Astrocyte of the spinal cord (primary cell): ENCODE measurements at regions not wholly inside any gene's neighbourhood (a gene's known extent, or its start where the extent isn't known, plus 50 kb on each side); places are given as distances from the start of the nearest gene placed in this dataset.

Experiments used
- DNase-seq: peaks from one replicate; pipeline ENCODE4 v3.0.0; 2011; ENCODE audit warnings: low read depth, low spot score
- H3K4me3 ChIP-seq: 2 replicates; pipeline ENCODE4 v1.5.1; 2011; ENCODE audit warnings: low read depth, mild to moderate bottlenecking, low read length, moderate library complexity
- in situ Hi-C: cut with HindIII; loops from 2 replicates; pipeline ENCODE4 v1.10.0; 2017; ENCODE audit warnings: low sequenced_read_pairs
- TF ChIP-seq, protein P1 (sequence below): IDR thresholded peaks from 2 replicates; pipeline ENCODE4 v1.5.1; 2012; ENCODE audit warnings: low read depth, mild to moderate bottlenecking, low read length, inconsistent platforms

DNA sequence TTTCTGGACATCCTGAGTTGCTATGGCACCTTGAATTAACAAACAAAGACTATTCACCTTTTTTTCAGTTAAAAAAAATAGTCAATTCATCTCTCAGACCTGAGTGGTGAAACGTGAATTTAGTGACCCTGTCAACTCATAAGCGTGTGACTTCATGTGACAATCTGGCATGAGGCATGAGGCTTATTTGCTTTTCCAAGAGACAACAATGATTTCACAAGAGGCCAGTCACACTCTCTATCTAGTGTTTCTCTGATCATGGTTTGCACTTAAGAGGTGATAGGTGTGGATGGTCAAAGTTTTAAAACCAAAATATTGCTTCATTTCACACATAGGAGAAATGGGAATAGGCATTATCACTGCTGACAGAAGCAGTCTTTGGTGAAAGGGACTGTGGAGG is 559.6 kb upstream of the ACO1 start:
- DNase-seq = no peak
- in situ Hi-C loops = no loop called here
- TF ChIP-seq, protein P1, sequence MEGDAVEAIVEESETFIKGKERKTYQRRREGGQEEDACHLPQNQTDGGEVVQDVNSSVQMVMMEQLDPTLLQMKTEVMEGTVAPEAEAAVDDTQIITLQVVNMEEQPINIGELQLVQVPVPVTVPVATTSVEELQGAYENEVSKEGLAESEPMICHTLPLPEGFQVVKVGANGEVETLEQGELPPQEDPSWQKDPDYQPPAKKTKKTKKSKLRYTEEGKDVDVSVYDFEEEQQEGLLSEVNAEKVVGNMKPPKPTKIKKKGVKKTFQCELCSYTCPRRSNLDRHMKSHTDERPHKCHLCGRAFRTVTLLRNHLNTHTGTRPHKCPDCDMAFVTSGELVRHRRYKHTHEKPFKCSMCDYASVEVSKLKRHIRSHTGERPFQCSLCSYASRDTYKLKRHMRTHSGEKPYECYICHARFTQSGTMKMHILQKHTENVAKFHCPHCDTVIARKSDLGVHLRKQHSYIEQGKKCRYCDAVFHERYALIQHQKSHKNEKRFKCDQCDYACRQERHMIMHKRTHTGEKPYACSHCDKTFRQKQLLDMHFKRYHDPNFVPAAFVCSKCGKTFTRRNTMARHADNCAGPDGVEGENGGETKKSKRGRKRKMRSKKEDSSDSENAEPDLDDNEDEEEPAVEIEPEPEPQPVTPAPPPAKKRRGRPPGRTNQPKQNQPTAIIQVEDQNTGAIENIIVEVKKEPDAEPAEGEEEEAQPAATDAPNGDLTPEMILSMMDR = no peak
- H3K4me3 ChIP-seq = no peak overlapping the region

DNA sequence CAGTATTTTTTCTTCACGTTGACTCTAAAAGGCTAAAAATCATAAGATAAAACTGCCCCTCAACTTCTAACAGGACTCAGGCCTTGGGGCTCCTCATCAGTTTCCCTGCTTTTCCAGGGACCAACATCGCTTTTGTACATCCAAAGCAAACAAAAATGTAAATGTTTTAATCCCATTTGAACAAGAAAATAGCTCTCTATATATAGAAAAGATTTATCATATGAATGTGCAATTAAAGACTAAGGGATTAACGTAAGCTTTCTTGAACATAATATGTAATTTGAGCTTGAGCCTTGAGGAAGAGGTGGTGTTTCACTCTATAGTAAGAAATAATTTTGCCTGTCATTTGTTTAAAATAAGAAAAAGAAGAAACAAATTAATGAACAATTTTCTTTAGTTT is 547.2 kb upstream of the ACO1 start:
- in situ Hi-C loops = no loop called here
- DNase-seq = no peak
- H3K4me3 ChIP-seq = no peak overlapping the region
- TF ChIP-seq, protein P1 = no peak

DNA sequence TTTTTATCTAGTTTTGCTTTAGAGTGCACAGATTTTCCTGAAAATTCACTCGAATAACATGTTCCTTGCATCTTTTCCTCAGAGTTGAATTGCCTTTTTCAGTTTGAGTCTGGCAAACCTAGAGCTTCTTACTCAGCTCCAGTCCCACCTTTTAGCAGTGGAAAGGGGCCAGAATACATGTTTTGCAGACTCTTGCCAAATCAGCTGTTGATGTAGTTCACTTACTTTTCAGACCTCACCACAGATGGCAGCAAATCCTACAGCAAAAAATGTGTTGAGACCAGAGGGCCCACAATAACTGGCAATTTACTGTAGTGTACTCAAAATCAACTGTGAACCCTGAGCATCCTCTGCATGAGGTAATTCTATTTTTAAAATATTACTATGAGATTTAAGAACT is 545.2 kb upstream of the ACO1 start:
- TF ChIP-seq, protein P1 = no peak
- H3K4me3 ChIP-seq = no peak overlapping the region
- peak; percentile 8 for DNase-seq
- in situ Hi-C loops = no loop called here

DNA sequence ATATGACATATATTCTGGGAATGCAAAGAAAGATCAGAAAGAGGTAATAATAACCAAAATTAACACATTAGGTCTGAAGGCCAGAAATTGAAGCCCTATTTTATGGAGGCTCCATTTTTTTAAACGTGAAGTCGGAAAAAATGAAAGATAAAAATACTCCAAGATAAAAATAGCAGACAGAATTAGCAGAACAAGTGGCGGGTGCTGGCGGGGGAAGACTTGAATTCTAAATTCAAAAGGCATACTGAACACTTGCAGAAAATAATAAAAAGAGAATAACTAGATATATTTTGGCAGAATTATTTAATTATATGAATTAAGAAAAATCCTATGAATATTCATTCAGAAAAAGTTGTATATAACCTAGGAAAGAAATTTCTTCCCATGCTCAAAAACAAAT is 543.7 kb upstream of the ACO1 start:
- DNase-seq = no peak
- no peak overlapping the region for H3K4me3 ChIP-seq
- in situ Hi-C loops = no loop called here
- TF ChIP-seq, protein P1 = no peak

DNA sequence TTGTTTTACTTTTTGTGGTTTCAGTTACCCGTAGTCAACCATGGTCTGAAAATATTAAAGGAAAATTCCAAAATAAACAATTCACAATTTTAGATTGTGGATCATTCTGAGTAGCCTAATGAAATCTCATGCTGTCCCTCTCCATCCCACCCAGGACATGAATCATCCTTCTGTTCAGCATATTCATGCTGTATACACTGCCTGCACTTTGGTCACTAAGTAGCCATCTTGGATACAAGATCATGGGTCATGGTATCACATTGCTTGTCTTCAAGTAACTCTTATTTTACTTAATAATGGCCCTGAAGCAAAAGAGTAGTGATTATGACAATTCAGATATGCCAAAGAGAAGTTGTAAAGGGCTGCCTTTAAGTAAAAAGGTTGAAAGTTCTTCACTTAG is 536.5 kb upstream of the ACO1 start:
- TF ChIP-seq, protein P1 = no peak
- H3K4me3 ChIP-seq = no peak overlapping the region
- in situ Hi-C loops = no loop called here
- no peak for DNase-seq

DNA sequence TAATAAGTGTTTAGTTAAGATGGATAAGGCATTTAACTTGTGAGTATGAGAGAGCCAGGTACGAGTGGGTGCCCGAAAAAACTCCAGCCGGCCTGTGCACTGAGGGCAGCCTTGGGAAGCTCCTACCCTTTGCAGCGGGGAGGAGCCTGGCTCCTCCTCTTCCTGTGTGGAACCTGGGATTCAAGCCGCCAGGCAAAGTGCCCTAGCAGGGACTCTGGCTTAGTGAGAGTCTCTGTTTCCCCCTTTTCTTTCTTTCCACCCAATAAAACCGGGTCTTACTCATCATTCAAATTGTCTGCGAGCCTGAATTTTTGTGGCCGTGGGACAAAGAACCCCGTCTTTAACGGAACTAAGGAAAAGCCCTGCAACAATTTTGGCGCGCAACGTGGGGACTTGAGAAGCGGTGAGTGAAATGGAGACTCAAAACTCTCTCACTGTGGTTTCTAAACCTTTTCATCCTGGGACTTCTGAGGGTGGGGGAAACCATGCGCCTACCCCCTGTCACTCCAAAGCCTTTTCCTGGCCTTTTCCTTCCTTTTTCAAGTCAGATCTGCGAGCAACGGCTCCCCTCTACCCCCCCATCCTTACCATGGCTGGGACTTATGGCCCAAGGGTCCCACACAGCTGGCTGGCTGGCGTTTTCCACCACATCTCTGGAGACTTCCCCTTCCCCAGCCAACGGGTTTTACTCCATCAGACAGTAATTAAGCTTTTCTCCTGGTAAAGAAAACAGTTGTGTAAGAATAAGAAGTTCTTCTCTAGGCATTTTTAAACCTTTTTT is 535.7 kb upstream of the ACO1 start:
- H3K4me3 ChIP-seq = no peak overlapping the region
- no peak for DNase-seq
- in situ Hi-C loops = no loop called here
- TF ChIP-seq, protein P1 = no peak
